ENCODE measurements at regions not wholly inside any gene's neighbourhood (a gene's known extent, or its start where the extent isn't known, plus 50 kb on each side); places are given as distances from the start of the nearest gene placed in this dataset.

GRCh38 chr9:13719446-13719845 is 440.0 kb upstream of the MPDZ start:
- TF ChIP-seq EZH2 (IDR thresholded peaks at IDR 0.05) (no peak), POLR2AphosphoS5 (IDR thresholded peaks at IDR 0.05; ENCODE audit: borderline replicate concordance, low read depth, low read length) (no peak), FOXP2 (optimal IDR thresholded peaks at IDR 0.05; ENCODE audit: control extremely low read depth, extremely low read length, insufficient read depth) (no peak)

Data from SK-N-MC (cell line).